H1 (cell line): ENCODE measurements at regions not wholly inside any gene's neighbourhood (a gene's known extent, or its start where the extent isn't known, plus 50 kb on each side); places are given as distances from the start of the nearest gene placed in this dataset.

Experiments used
- BCL11A ChIP-seq, 2 experiments: IDR thresholded peaks; one replicate each; pipeline ENCODE4 v1.6.1; 2011; ENCODE audit warnings: low read depth in 2 of 2, low read length in 2 of 2, mild to moderate bottlenecking in 2 of 2
- CHD2 ChIP-seq: IDR thresholded peaks from 2 replicates; pipeline ENCODE4 v1.6.1; 2012; ENCODE audit warnings: low read length, improper control_type of control experiment
- KDM1A ChIP-seq: fragments of 200-600, 300-600 bp; sonication (generic); IDR thresholded peaks from 2 replicates; pipeline ENCODE4 v1.7.1; 2016; ENCODE audit warnings: mild to moderate bottlenecking, low read length, borderline replicate concordance
- TF ChIP-seq, protein P1 (sequence below): fragments of 300-600 bp; sonication (generic); IDR thresholded peaks from 2 replicates; pipeline ENCODE4 v1.7.1; 2012; ENCODE audit warnings: low read length, moderate library complexity, mild to moderate bottlenecking, inconsistent platforms; ENCODE audit not compliant: insufficient replicate concordance
- TF ChIP-seq, protein P2 (sequence below): IDR thresholded peaks from 2 replicates; pipeline ENCODE4 v1.6.1; 2011; ENCODE audit warnings: low read length, improper control_type of control experiment

DNA sequence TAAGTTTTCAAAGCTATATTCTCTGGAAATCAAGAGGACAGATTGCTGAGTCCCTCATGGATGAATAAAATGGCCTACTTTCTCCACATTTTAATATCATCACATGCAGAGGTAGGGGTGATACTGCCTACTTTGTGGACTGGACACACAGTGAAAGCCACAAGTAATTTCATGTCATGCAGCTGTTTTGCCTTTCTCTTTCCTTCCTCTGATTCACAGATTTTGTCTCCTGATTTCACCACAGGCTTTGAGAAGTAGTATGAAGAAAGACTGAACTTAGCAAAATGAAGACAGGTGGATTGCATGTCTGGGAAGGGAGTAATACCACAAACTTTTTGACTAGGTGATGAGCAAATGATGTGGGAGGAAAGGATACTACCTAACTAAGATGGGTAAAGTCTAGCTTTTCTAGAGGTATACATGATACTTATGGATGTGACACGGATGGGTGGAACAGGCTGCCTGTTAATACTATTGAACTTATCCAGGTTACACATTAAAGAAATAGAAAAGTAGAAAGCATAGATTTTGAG is 478.4 kb upstream of the GOT2 start (continued):
- TF ChIP-seq, protein P1, sequence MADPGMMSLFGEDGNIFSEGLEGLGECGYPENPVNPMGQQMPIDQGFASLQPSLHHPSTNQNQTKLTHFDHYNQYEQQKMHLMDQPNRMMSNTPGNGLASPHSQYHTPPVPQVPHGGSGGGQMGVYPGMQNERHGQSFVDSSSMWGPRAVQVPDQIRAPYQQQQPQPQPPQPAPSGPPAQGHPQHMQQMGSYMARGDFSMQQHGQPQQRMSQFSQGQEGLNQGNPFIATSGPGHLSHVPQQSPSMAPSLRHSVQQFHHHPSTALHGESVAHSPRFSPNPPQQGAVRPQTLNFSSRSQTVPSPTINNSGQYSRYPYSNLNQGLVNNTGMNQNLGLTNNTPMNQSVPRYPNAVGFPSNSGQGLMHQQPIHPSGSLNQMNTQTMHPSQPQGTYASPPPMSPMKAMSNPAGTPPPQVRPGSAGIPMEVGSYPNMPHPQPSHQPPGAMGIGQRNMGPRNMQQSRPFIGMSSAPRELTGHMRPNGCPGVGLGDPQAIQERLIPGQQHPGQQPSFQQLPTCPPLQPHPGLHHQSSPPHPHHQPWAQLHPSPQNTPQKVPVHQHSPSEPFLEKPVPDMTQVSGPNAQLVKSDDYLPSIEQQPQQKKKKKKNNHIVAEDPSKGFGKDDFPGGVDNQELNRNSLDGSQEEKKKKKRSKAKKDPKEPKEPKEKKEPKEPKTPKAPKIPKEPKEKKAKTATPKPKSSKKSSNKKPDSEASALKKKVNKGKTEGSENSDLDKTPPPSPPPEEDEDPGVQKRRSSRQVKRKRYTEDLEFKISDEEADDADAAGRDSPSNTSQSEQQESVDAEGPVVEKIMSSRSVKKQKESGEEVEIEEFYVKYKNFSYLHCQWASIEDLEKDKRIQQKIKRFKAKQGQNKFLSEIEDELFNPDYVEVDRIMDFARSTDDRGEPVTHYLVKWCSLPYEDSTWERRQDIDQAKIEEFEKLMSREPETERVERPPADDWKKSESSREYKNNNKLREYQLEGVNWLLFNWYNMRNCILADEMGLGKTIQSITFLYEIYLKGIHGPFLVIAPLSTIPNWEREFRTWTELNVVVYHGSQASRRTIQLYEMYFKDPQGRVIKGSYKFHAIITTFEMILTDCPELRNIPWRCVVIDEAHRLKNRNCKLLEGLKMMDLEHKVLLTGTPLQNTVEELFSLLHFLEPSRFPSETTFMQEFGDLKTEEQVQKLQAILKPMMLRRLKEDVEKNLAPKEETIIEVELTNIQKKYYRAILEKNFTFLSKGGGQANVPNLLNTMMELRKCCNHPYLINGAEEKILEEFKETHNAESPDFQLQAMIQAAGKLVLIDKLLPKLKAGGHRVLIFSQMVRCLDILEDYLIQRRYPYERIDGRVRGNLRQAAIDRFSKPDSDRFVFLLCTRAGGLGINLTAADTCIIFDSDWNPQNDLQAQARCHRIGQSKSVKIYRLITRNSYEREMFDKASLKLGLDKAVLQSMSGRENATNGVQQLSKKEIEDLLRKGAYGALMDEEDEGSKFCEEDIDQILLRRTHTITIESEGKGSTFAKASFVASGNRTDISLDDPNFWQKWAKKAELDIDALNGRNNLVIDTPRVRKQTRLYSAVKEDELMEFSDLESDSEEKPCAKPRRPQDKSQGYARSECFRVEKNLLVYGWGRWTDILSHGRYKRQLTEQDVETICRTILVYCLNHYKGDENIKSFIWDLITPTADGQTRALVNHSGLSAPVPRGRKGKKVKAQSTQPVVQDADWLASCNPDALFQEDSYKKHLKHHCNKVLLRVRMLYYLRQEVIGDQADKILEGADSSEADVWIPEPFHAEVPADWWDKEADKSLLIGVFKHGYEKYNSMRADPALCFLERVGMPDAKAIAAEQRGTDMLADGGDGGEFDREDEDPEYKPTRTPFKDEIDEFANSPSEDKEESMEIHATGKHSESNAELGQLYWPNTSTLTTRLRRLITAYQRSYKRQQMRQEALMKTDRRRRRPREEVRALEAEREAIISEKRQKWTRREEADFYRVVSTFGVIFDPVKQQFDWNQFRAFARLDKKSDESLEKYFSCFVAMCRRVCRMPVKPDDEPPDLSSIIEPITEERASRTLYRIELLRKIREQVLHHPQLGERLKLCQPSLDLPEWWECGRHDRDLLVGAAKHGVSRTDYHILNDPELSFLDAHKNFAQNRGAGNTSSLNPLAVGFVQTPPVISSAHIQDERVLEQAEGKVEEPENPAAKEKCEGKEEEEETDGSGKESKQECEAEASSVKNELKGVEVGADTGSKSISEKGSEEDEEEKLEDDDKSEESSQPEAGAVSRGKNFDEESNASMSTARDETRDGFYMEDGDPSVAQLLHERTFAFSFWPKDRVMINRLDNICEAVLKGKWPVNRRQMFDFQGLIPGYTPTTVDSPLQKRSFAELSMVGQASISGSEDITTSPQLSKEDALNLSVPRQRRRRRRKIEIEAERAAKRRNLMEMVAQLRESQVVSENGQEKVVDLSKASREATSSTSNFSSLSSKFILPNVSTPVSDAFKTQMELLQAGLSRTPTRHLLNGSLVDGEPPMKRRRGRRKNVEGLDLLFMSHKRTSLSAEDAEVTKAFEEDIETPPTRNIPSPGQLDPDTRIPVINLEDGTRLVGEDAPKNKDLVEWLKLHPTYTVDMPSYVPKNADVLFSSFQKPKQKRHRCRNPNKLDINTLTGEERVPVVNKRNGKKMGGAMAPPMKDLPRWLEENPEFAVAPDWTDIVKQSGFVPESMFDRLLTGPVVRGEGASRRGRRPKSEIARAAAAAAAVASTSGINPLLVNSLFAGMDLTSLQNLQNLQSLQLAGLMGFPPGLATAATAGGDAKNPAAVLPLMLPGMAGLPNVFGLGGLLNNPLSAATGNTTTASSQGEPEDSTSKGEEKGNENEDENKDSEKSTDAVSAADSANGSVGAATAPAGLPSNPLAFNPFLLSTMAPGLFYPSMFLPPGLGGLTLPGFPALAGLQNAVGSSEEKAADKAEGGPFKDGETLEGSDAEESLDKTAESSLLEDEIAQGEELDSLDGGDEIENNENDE = no peak
- TF ChIP-seq BCL11A (IDR thresholded peaks at IDR 0.05; ENCODE audit: low read depth in 2 of 2, low read length in 2 of 2) (no peak), CHD2 (no peak), KDM1A (no peak)
- TF ChIP-seq, protein P2, sequence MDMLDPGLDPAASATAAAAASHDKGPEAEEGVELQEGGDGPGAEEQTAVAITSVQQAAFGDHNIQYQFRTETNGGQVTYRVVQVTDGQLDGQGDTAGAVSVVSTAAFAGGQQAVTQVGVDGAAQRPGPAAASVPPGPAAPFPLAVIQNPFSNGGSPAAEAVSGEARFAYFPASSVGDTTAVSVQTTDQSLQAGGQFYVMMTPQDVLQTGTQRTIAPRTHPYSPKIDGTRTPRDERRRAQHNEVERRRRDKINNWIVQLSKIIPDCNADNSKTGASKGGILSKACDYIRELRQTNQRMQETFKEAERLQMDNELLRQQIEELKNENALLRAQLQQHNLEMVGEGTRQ = no peak
